ENCODE measurements at regions not wholly inside any gene's neighbourhood (a gene's known extent, or its start where the extent isn't known, plus 50 kb on each side); places are given as distances from the start of the nearest gene placed in this dataset.

GRCh38 chr6:2454180-2454579 lies 208.8 kb upstream of the GMDS start:
- TF ChIP-seq GATA3 (IDR thresholded peaks at IDR 0.05; ENCODE audit: low read depth, low read length) (no peak), GATA2 (IDR thresholded peaks at IDR 0.05; ENCODE audit: low read depth, low read length) (no peak)
